ENCODE measurements at regions not wholly inside any gene's neighbourhood (a gene's known extent, or its start where the extent isn't known, plus 50 kb on each side); places are given as distances from the start of the nearest gene placed in this dataset.

DNA sequence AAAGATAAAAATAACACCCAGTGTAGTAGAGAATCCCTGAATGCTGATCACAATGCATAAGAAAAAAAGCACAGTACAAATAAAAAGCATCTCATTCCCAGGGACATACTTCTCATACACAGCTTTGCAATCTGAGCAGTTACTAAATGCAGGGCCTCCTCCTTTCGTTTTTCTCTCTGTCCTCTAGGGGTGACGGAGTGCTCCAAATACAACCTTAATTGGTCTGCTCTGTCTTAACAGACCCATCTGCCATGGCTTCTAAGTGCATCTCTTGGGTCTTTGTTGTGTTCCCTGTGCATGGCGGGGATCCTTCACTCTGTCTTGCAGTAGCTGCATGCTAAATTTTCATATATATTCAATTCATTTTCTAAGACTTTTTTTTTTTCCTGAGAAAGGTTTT, 1114.2 kb upstream of the RAG2 start:
- H3K4me1 Mint-ChIP-seq, result peaks cover 7% of the 10 kb centered on the region
- no peak overlapping the region for H3K4me3 Mint-ChIP-seq
- peak; percentile 33 for TF ChIP-seq CTCF (IDR thresholded peaks at IDR 0.05)
- peak; percentile 6 for DNase-seq
- peak overlapping the region; percentile 52 for H3K27ac Mint-ChIP-seq
- H3K27me3 Mint-ChIP-seq (ENCODE audit: low read depth, poor library complexity), result no peaks in the 10 kb centered on the region
- H3K9me3 Mint-ChIP-seq, result no peaks in the 10 kb centered on the region
- no peaks in the 10 kb centered on the region for H3K36me3 Mint-ChIP-seq (ENCODE audit: low read depth)

DNA sequence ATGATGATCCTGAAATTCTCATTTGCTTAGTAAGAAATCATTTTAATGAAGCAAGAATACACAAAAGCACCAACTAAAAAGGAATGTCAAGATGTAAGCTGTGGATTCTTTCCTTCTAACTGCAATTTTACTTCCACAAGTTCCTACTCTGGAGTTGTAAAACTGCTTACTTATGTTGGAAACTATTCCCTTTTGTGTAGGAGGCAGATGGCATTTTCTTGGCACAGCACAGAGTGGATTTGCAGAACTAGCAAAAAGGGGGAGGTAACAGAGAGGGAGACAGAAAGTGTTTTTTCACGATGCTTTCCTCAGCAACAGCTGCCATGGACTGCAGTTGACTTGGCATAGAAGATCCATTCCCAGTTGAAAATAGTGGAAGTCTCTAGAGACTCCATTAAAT, 1112.0 kb upstream of the RAG2 start:
- H3K9me3 Mint-ChIP-seq, result no peaks in the 10 kb centered on the region
- H3K36me3 Mint-ChIP-seq (ENCODE audit: low read depth), result no peaks in the 10 kb centered on the region
- no peak for DNase-seq
- H3K27me3 Mint-ChIP-seq (ENCODE audit: low read depth, poor library complexity), result no peaks in the 10 kb centered on the region
- no peak for TF ChIP-seq CTCF (IDR thresholded peaks at IDR 0.05)
- no peak overlapping the region for H3K27ac Mint-ChIP-seq
- H3K4me1 Mint-ChIP-seq, result peaks cover 7% of the 10 kb centered on the region
- H3K4me3 Mint-ChIP-seq, result no peak overlapping the region

DNA sequence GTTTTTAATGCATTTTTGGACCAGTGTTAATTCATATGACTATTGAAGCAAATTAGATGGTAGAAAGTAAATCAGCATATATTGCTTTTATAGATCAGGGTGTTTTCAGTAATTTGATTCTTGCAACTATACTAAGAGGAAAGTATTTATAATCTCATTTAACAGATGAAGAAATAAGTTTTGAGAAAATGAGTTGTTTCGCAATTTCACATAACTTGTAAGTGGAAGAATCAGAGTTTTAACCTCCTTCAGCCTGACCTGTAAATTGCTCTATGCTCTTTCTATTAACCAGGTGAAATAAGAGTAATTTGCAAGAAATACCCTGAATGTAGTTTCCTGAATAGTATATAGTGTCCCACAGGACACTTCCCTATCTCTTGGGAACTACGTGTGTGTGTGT, 1106.8 kb upstream of the RAG2 start:
- H3K4me1 Mint-ChIP-seq, result no peaks in the 10 kb centered on the region
- H3K27me3 Mint-ChIP-seq (ENCODE audit: low read depth, poor library complexity), result no peaks in the 10 kb centered on the region
- H3K9me3 Mint-ChIP-seq, result peaks cover 7% of the 10 kb centered on the region
- no peak for TF ChIP-seq CTCF (IDR thresholded peaks at IDR 0.05)
- H3K36me3 Mint-ChIP-seq (ENCODE audit: low read depth), result no peaks in the 10 kb centered on the region
- no peak overlapping the region for H3K4me3 Mint-ChIP-seq
- no peak overlapping the region for H3K27ac Mint-ChIP-seq
- DNase-seq, result no peak

- Mint-ChIP-seq H3K4me1 (no peaks in the 10 kb centered on the region), H3K36me3 (ENCODE audit: low read depth) (peaks cover 5% of the 10 kb centered on the region), H3K27me3 (ENCODE audit: low read depth, poor library complexity) (no peaks in the 10 kb centered on the region), H3K9me3 (peaks cover 27% of the 10 kb centered on the region), H3K27ac (no peak overlapping the region), H3K4me3 (no peak overlapping the region)
- no peak for TF ChIP-seq CTCF (IDR thresholded peaks at IDR 0.05)
- DNase-seq, result no peak
These were observed 1101.6 kb upstream of the RAG2 start for GRCh38 chr11:37699644-37700043.

GRCh38 chr11:37695283-37695682, 1097.2 kb upstream of the RAG2 start:
- H3K9me3 Mint-ChIP-seq, result peaks cover 30% of the 10 kb centered on the region
- no peak for TF ChIP-seq CTCF (IDR thresholded peaks at IDR 0.05)

DNA sequence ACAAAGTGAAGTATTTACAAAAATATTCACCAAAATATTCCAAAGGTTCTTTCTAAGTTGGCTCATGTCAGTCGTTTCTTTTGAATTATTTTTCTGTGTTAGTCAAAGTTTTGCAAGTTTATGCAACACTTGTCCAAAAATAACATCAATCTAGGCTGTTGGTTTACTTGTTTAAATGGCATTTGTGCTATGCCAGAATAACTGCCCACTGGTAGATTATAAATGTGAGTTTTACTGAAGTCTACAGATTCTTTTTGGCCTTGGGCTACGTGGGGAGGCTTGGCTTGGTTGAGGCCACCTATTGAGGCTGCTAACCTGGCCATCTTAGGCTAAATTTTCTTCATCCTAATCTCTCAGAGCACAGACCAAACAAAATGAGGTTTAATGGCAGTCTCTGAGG, 1091.9 kb upstream of the RAG2 start:
- no peak for DNase-seq
- TF ChIP-seq CTCF (IDR thresholded peaks at IDR 0.05), result no peak
- H3K4me3 Mint-ChIP-seq, result no peak overlapping the region
- no peaks in the 10 kb centered on the region for H3K4me1 Mint-ChIP-seq
- no peak overlapping the region for H3K27ac Mint-ChIP-seq
- peaks cover 6% of the 10 kb centered on the region for H3K36me3 Mint-ChIP-seq (ENCODE audit: low read depth)
- no peaks in the 10 kb centered on the region for H3K27me3 Mint-ChIP-seq (ENCODE audit: low read depth, poor library complexity)
- H3K9me3 Mint-ChIP-seq, result peaks cover 13% of the 10 kb centered on the region

More at GRCh38 chr11:37695283-37695682, 1097.2 kb upstream of the RAG2 start:
- H3K27me3 Mint-ChIP-seq (ENCODE audit: low read depth, poor library complexity), result no peaks in the 10 kb centered on the region
- no peak overlapping the region for H3K27ac Mint-ChIP-seq
- H3K36me3 Mint-ChIP-seq (ENCODE audit: low read depth), result peaks cover 7% of the 10 kb centered on the region
- H3K4me1 Mint-ChIP-seq, result no peaks in the 10 kb centered on the region
- no peak overlapping the region for H3K4me3 Mint-ChIP-seq
- no peak for DNase-seq
